Kidney (tissue), 13 donors: ENCODE measurements at regions not wholly inside any gene's neighbourhood (a gene's known extent, or its start where the extent isn't known, plus 50 kb on each side); places are given as distances from the start of the nearest gene placed in this dataset.
A peak's percentile ranks its signal among the peaks of the same experiment; 100 is the strongest.

Experiments
- DNase-seq, 5 donors: peaks; one replicate each; pipeline ENCODE4 v3.0.0-alpha.2; 2013 to 2020
- FAIRE-seq: peaks from 2 replicates; lab custom pipeline; 2012; peaks lifted over from hg19 to GRCh38; lab: Jason Lieb, UNC
- H3K27ac ChIP-seq, 2 donors: one replicate each; pipeline ENCODE4 v1.7.0; 2013; ENCODE audit warnings: low read depth in 2 of 2, low read length in 2 of 2, inconsistent platforms in 1 of 2
- H3K27me3 ChIP-seq: one replicate; pipeline ENCODE4 v1.7.1; 2013; ENCODE audit warnings: low read length, inconsistent platforms; ENCODE audit not compliant: control insufficient read depth, insufficient read depth
- H3K36me3 ChIP-seq, 3 donors: one replicate each; pipeline versions ENCODE4 v1.7.0 to v1.7.1; 2013; ENCODE audit warnings: low read length in 3 of 3, control low read depth in 1 of 3, inconsistent platforms in 1 of 3; ENCODE audit not compliant: insufficient read depth in 3 of 3, control insufficient read depth in 2 of 3
- H3K4me1 ChIP-seq, 3 donors: one replicate each; pipeline versions ENCODE4 v1.7.0 to v1.7.1; 2013; ENCODE audit warnings: low read length in 3 of 3, inconsistent platforms in 1 of 3, low read depth in 1 of 3; ENCODE audit not compliant: control insufficient read depth in 2 of 3, insufficient read depth in 2 of 3
- H3K4me3 ChIP-seq, 3 donors: one replicate each; pipeline versions ENCODE4 v1.7.0 to v1.8.1; 2013; ENCODE audit warnings: low read length in 3 of 3, control low read depth in 1 of 3, inconsistent platforms in 1 of 3
- H3K9ac ChIP-seq, 3 donors: one replicate each; pipeline versions ENCODE4 v1.7.0 to v1.7.1; 2013; ENCODE audit warnings: low read length in 3 of 3, control low read depth in 1 of 3, inconsistent platforms in 1 of 3
- H3K9me3 ChIP-seq, 3 donors: one replicate each; pipeline versions ENCODE4 v1.7.0 to v1.7.1; 2013; ENCODE audit warnings: low read length in 3 of 3, control low read depth in 1 of 3, inconsistent platforms in 1 of 3; ENCODE audit not compliant: control insufficient read depth in 2 of 3, insufficient read depth in 1 of 3
- CTCF ChIP-seq: IDR thresholded peaks from 3 replicates; pipeline ENCODE4 v1.5.1; 2012; ENCODE audit warnings: mild to moderate bottlenecking, moderate library complexity, borderline replicate concordance; ENCODE audit not compliant: insufficient read depth; ENCODE audit errors: extremely low read depth
- intact Hi-C: fragments of 100-400 bp; cut with DNase I; formaldehyde crosslinking; loops from one replicate; pipeline ENCODE4 v1.11.1; 2022
- donor health status: control.
- donor health status: control.
- donor health status: control.
- donor health status: control.
- donor health status: control.
- donor health status: DM: yes; HTN: yes; CAD: no.
- donor health status: Normal renal cell carcinoma (clear cell type).

GRCh38 chr3:36250191-36250590 lies 130.1 kb upstream of the STAC start:
- H3K9ac ChIP-seq, result no peak overlapping the region
- H3K9me3 ChIP-seq, result peaks cover 0 to 10% (median 3%) of the 10 kb centered on the region in 3 donors
- H3K27me3 ChIP-seq, result no peaks in the 10 kb centered on the region
- FAIRE-seq (no peak), DNase-seq (peak in 1 of 5 donors; percentile 45)
- no peak for TF ChIP-seq CTCF
- no peaks in the 10 kb centered on the region for H3K4me1 ChIP-seq
- no peaks in the 10 kb centered on the region for H3K36me3 ChIP-seq
- intact Hi-C loops, result no loop called here
- H3K4me3 ChIP-seq, result no peak overlapping the region
- H3K27ac ChIP-seq, result no peak overlapping the region

- intact Hi-C loops, result no loop called here
- FAIRE-seq, result peak; percentile 39
- H3K4me3 ChIP-seq, result no peak overlapping the region
- no peak overlapping the region for H3K27ac ChIP-seq
- no peak overlapping the region for H3K9ac ChIP-seq
- peaks cover 0 to 11% (median 0%) of the 10 kb centered on the region in 3 donors for H3K4me1 ChIP-seq
- H3K9me3 ChIP-seq, result peaks cover 0 to 5% (median under 1%) of the 10 kb centered on the region in 3 donors
- DNase-seq, result peak in 1 of 5 donors; percentile 18
- TF ChIP-seq CTCF, result no peak
- H3K27me3 ChIP-seq, result no peaks in the 10 kb centered on the region
- no peaks in the 10 kb centered on the region for H3K36me3 ChIP-seq
These were observed 123.0 kb upstream of the STAC start for GRCh38 chr3:36257158-36257852.

GRCh38 chr3:36258421-36258820 lies 121.9 kb upstream of the STAC start:
- DNase-seq, result no peak
- Histone ChIP-seq H3K9ac (no peak overlapping the region), H3K36me3 (no peaks in the 10 kb centered on the region), H3K4me3 (no peak overlapping the region), H3K27me3 (no peaks in the 10 kb centered on the region), H3K27ac (no peak overlapping the region), H3K9me3 (no peaks in the 10 kb centered on the region), H3K4me1 (peaks cover 0 to 11% (median 0%) of the 10 kb centered on the region in 3 donors)
- intact Hi-C loops, result no loop called here
- TF ChIP-seq CTCF, result no peak
- no peak for FAIRE-seq
